GM12891 (cell line): ENCODE measurements at regions not wholly inside any gene's neighbourhood (a gene's known extent, or its start where the extent isn't known, plus 50 kb on each side); places are given as distances from the start of the nearest gene placed in this dataset.

Experiments
- DNase-seq: peaks from one replicate; pipeline ENCODE4 v3.0.0; 2011; ENCODE audit warnings: low spot score; ENCODE audit not compliant: insufficient read length
- FAIRE-seq: peaks from 2 replicates; lab custom pipeline; 2011; peaks lifted over from hg19 to GRCh38; lab: Jason Lieb, UNC
- PAX5 ChIP-seq: IDR thresholded peaks from 2 replicates; pipeline ENCODE4 v1.6.1; 2011; ENCODE audit warnings: low read length, moderate library complexity, mild to moderate bottlenecking; ENCODE audit not compliant: insufficient read depth, severe bottlenecking
- POLR2A ChIP-seq: IDR thresholded peaks from 2 replicates; pipeline ENCODE4 v1.6.1; 2011; ENCODE audit warnings: low read depth, low read length, control low read depth
- POLR2AphosphoS5 ChIP-seq: IDR thresholded peaks from 2 replicates; pipeline ENCODE4 v1.6.1; 2011; ENCODE audit warnings: low read depth, low read length, control low read depth
- POU2F2 ChIP-seq: IDR thresholded peaks from 2 replicates; pipeline ENCODE4 v1.6.1; 2011; ENCODE audit warnings: low read depth, mild to moderate bottlenecking, control low read depth, low read length, moderate library complexity
- SPI1 ChIP-seq: IDR thresholded peaks from 2 replicates; pipeline ENCODE4 v1.6.1; 2011; ENCODE audit warnings: low read depth, low read length, control low read depth
- TAF1 ChIP-seq: IDR thresholded peaks from 2 replicates; pipeline ENCODE4 v1.6.1; 2011; ENCODE audit warnings: low read depth, low read length, control low read depth

- DNase-seq: no peak
- FAIRE-seq: no peak
- TF ChIP-seq SPI1: no peak
- TF ChIP-seq PAX5: no peak
- no peak for TF ChIP-seq POU2F2
- no peak for TF ChIP-seq TAF1
- TF ChIP-seq POLR2A: no peak
- no peak for TF ChIP-seq POLR2AphosphoS5
Observed at GRCh38 chr4:42750856-42751255, 94.0 kb upstream of the ATP8A1 start.

DNA sequence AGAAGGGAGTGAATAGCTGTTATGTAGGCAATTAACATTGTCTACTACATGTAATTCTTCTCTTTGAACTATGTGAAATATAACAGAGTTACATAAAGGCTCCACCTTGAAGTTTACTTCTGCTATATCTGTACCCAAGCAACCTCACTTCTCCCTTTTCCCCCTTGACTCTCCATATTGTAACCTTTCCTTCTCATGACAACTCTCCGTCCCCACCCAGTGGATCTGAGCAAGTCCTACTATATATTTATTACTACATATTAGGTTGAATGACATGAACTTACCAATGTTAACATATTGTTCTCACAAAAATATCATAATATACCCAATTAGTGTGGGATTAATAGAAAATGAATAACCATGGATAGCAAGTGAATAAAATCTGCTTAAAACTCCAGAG, 93.2 kb upstream of the ATP8A1 start:
- DNase-seq (no peak), FAIRE-seq (no peak)
- TF ChIP-seq TAF1 (no peak), SPI1 (0 out of 2 replicates have a peak, but pooled peaks have one; percentile 16)

GRCh38 chr4:42747971-42748370, 91.1 kb upstream of the ATP8A1 start:
- DNase-seq: no peak
- FAIRE-seq: no peak
- no peak for TF ChIP-seq POLR2AphosphoS5
- TF ChIP-seq POU2F2: no peak
- no peak for TF ChIP-seq PAX5
- no peak for TF ChIP-seq TAF1
- TF ChIP-seq SPI1: no peak
- TF ChIP-seq POLR2A: no peak

DNA sequence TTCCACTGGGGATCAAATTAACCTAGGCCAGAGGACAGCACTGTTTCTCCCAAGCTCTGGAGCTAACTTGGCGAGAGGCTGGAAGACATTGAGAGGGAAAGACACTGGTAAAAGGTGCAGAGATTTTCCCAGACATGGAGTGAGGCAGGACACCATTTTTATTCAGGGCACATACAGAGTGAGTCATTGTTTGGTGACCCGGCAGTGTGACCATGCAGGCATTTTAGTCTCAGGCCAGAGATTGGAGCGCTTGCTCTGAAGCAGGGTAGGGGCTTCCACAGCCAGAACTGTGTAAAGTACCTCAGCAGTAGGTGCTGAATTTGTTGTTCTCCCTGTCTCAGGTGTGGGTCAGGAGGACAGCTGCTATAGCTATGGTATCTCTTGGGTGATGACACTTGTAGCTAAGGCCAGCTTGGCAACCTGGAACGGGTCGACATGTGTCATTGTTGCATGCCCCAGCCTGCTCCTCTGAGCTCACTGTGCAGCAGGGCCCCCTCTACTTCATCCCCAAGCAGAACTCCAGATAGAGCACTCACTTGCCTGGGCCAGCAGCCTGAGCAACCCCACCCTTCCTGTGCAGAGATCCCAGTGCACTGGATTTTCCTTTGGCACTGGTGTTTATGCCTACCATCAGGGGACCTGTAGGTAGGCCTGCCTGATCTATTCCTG, 79.8 kb upstream of the ATP8A1 start:
- no peak for DNase-seq

GRCh38 chr4:42733380-42733779, 76.5 kb upstream of the ATP8A1 start:
- DNase-seq: no peak
- no peak for TF ChIP-seq POU2F2
- TF ChIP-seq SPI1: no peak
- TF ChIP-seq POLR2AphosphoS5: no peak
- no peak for TF ChIP-seq TAF1
- TF ChIP-seq PAX5: no peak
- TF ChIP-seq POLR2A: no peak
- no peak for FAIRE-seq

More for the DNA sequence above, 79.8 kb upstream of the ATP8A1 start:
- FAIRE-seq: no peak
- TF ChIP-seq TAF1: no peak
- no peak for TF ChIP-seq POU2F2
- no peak for TF ChIP-seq POLR2A
- TF ChIP-seq POLR2AphosphoS5: no peak
- TF ChIP-seq SPI1: no peak
- no peak for TF ChIP-seq PAX5

- DNase-seq (no peak), FAIRE-seq (peak; percentile 55)
- no peak for TF ChIP-seq POU2F2
- TF ChIP-seq POLR2A: no peak
- no peak for TF ChIP-seq POLR2AphosphoS5
- 0 out of 2 replicates have a peak, but pooled peaks have one; percentile 28 for TF ChIP-seq SPI1
- TF ChIP-seq TAF1: no peak
- no peak for TF ChIP-seq PAX5
Observed at GRCh38 chr4:42732776-42733175, 75.9 kb upstream of the ATP8A1 start.

DNA sequence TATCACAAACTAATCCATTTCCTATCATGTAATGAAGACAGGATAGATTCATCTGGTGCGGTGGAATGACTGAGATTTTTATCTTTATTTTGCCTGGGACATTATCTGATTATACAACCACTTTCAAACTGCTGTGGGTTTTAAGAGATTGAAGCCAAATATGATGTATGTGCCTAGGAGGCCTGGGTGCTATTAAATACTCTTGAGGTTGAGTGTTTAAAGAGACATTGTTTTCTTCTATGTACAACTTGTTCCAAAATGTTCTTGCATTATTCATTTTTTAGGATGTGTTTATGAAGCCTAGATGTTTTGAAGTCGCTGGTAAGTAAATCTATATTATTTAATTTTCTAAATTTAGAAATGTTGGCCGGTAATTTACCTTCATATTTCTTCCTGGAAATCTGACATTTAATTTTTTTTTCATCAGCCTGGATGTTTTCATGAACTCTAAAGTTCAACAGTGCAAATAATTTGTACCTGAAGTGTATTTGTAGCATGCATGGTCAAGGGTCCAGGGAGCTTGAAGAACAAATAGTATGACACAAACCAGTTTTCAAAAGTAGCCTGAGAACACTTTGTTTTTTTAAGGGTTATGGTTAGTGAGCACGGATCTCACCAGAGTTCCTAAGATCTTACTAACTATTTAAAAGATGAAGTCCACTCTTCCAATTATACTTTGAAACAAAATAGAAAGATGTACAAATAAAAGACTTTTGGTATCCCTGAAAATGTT, 72.8 kb upstream of the ATP8A1 start:
- TF ChIP-seq SPI1 (no peak), POU2F2 (no peak), PAX5 (no peak), POLR2AphosphoS5 (no peak), POLR2A (no peak), TAF1 (no peak)
- no peak for DNase-seq
- FAIRE-seq: no peak

DNA sequence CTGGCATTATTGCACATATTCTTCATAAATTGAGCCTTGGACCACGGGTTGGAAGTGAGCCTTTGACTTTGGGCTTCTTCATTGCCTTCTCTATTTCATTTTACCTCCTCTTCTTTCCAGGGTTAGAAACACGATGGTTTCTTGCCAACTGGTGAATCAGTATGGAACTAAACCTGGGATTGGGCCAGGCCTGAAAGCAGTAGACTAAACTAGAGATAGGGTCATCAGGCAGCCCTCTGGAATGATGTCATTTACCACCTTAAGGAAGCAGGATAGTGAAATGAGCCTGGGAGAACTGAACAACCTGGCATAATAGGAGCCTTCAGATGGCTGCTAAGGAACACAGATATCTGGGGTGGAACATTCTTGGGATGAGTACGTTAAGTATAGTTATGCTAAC, 67.5 kb upstream of the ATP8A1 start:
- TF ChIP-seq POU2F2 (no peak), TAF1 (no peak), POLR2A (no peak), PAX5 (no peak), SPI1 (no peak), POLR2AphosphoS5 (no peak)
- DNase-seq (no peak), FAIRE-seq (no peak)

GRCh38 chr4:42720533-42720932, 63.6 kb upstream of the ATP8A1 start:
- FAIRE-seq: no peak
- TF ChIP-seq PAX5 (no peak), TAF1 (no peak)
- no peak for DNase-seq
